MM.1S (cell line): ENCODE measurements at regions not wholly inside any gene's neighbourhood (a gene's known extent, or its start where the extent isn't known, plus 50 kb on each side); places are given as distances from the start of the nearest gene placed in this dataset.

ENCODE experiments used
- DNase-seq: peaks from one replicate; pipeline ENCODE4 v3.0.0-alpha.2; 2015
- H2AFZ ChIP-seq: fragments of 300-600 bp; sonication (generic); 2 replicates; pipeline ENCODE4 v1.6.0; 2016; ENCODE audit warnings: antibody characterized with exemption, low read length
- H3F3A ChIP-seq: fragments of 300-600 bp; sonication (generic); 2 replicates; pipeline ENCODE4 v1.6.1; 2016; ENCODE audit warnings: mild to moderate bottlenecking, antibody characterized with exemption, low read length, moderate library complexity, mixed read lengths; ENCODE audit not compliant: insufficient read depth
- H3K27ac ChIP-seq: fragments of 300-600 bp; sonication (generic); 2 replicates; pipeline ENCODE4 v1.5.1; 2016; ENCODE audit warnings: mild to moderate bottlenecking, low read length
- H3K27me3 ChIP-seq: fragments of 300-600 bp; sonication (generic); replicated peaks from 2 replicates; pipeline ENCODE4 v1.6.0; 2016; ENCODE audit warnings: low read length; ENCODE audit not compliant: insufficient read depth
- H3K36me3 ChIP-seq: fragments of 300-600 bp; sonication (generic); replicated peaks from 2 replicates; pipeline ENCODE4 v1.6.1; 2016; ENCODE audit warnings: mild to moderate bottlenecking, low read length, mixed read lengths; ENCODE audit not compliant: insufficient read depth
- H3K4me1 ChIP-seq: fragments of 300-600 bp; sonication (generic); 2 replicates; pipeline ENCODE4 v1.6.1; 2016; ENCODE audit warnings: low read length, mixed read lengths
- H3K4me2 ChIP-seq: fragments of 300-600 bp; sonication (generic); 2 replicates; pipeline ENCODE4 v1.6.0; 2016; ENCODE audit warnings: low read depth, low read length
- H3K4me3 ChIP-seq: fragments of 300-600 bp; sonication (generic); 2 replicates; pipeline ENCODE4 v1.5.1; 2016; ENCODE audit warnings: low read length, mixed read lengths
- H3K79me2 ChIP-seq: fragments of 300-600 bp; sonication (generic); 2 replicates; pipeline ENCODE4 v1.6.1; 2016; ENCODE audit warnings: mixed run types, low read length, mixed read lengths
- H3K9ac ChIP-seq: fragments of 300-600 bp; sonication (generic); 2 replicates; pipeline ENCODE4 v1.6.1; 2016; ENCODE audit warnings: low read length, mixed read lengths
- H3K9me2 ChIP-seq: fragments of 300-600 bp; sonication (generic); replicated peaks from 2 replicates; pipeline ENCODE4 v1.6.1; 2016; ENCODE audit warnings: mild to moderate bottlenecking, low read length, mixed read lengths; ENCODE audit not compliant: insufficient read depth
- H3K9me3 ChIP-seq: fragments of 300-600 bp; sonication (generic); replicated peaks from 2 replicates; pipeline ENCODE4 v1.6.1; 2016; ENCODE audit warnings: mild to moderate bottlenecking, low read length, mixed read lengths; ENCODE audit not compliant: insufficient read depth
- H4K20me1 ChIP-seq: fragments of 300-600 bp; sonication (generic); 2 replicates; pipeline ENCODE4 v1.6.1; 2016; ENCODE audit warnings: mild to moderate bottlenecking, low read length, moderate library complexity, mixed read lengths; ENCODE audit not compliant: insufficient read depth
- EZH2 ChIP-seq: fragments of 300-600 bp; sonication (generic); optimal IDR thresholded peaks from 2 replicates; pipeline ENCODE3; 2017; ENCODE audit warnings: low read depth, mild to moderate bottlenecking, antibody characterized with exemption, low read length, mixed read lengths
- EZH2phosphoT487 ChIP-seq: fragments of 300-600 bp; sonication (generic); IDR thresholded peaks from 2 replicates; pipeline ENCODE4 v1.6.1; 2018; ENCODE audit warnings: antibody characterized with exemption, low read length
- TF ChIP-seq, protein P1 (sequence below): fragments of 300-600 bp; sonication (generic); IDR thresholded peaks from 2 replicates; pipeline ENCODE4 v1.5.1; 2016; ENCODE audit warnings: antibody characterized with exemption, low read length, mixed read lengths

DNA sequence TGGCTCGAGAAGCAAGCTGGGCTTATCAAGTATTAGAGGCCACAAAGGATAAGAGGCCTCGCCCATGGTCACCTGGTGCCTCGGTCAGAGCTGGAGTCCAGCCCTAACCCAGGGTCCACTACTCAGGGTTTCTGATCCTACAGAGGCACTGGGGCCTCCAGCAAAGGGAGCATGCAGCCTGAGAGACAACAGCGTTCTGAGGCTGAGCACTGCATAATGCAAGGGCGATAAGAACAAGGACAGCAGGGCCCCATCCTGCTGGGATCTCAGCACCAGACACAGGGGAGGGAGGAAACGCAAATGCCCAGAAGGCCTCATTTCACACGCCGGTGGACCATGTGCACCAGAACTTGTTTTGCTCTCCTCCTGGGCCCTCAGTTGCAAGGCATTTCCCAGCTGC lies 63.0 kb downstream of the C5orf15 start:
- Histone ChIP-seq H3K4me2 (no peak overlapping the region), H4K20me1 (no peaks in the 10 kb centered on the region), H3K9me3 (no peaks in the 10 kb centered on the region), H3K79me2 (no peaks in the 10 kb centered on the region), H3F3A (no peaks in the 10 kb centered on the region), H3K27me3 (no peaks in the 10 kb centered on the region), H3K27ac (no peak overlapping the region), H2AFZ (no peak overlapping the region), H3K9me2 (no peaks in the 10 kb centered on the region), H3K36me3 (no peaks in the 10 kb centered on the region), H3K9ac (no peak overlapping the region), H3K4me3 (no peak overlapping the region), H3K4me1 (no peaks in the 10 kb centered on the region)
- TF ChIP-seq, protein P1, sequence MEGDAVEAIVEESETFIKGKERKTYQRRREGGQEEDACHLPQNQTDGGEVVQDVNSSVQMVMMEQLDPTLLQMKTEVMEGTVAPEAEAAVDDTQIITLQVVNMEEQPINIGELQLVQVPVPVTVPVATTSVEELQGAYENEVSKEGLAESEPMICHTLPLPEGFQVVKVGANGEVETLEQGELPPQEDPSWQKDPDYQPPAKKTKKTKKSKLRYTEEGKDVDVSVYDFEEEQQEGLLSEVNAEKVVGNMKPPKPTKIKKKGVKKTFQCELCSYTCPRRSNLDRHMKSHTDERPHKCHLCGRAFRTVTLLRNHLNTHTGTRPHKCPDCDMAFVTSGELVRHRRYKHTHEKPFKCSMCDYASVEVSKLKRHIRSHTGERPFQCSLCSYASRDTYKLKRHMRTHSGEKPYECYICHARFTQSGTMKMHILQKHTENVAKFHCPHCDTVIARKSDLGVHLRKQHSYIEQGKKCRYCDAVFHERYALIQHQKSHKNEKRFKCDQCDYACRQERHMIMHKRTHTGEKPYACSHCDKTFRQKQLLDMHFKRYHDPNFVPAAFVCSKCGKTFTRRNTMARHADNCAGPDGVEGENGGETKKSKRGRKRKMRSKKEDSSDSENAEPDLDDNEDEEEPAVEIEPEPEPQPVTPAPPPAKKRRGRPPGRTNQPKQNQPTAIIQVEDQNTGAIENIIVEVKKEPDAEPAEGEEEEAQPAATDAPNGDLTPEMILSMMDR: no peak
- no peak for TF ChIP-seq EZH2
- no peak for TF ChIP-seq EZH2phosphoT487
- DNase-seq: no peak

DNA sequence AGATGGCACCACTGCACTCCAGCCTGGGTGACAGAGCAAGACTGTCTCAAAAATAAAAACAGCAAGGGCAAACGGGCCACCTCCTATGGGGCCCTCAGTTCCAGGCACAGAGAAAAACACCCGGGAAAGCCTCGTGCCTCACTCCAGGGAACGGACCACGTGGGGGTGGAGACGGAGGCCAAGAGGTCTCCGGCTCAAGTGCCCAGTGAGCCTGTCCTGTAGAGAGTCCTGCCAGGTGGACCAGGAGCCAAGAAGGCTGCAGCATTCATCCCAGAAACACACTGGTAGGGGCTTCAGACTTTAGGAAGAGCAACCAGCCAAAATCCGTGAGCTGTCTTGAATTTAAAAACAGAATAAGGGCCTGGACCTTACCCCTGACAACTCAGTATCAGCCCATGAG lies 63.8 kb downstream of the C5orf15 start:
- H3K9me3 ChIP-seq: no peaks in the 10 kb centered on the region
- no peaks in the 10 kb centered on the region for H3K79me2 ChIP-seq
- no peak overlapping the region for H2AFZ ChIP-seq
- H3K9me2 ChIP-seq: no peaks in the 10 kb centered on the region
- H3K4me1 ChIP-seq: no peaks in the 10 kb centered on the region
- no peaks in the 10 kb centered on the region for H3K27me3 ChIP-seq
- no peak overlapping the region for H3K4me2 ChIP-seq
- H3K36me3 ChIP-seq: no peaks in the 10 kb centered on the region
- H3K9ac ChIP-seq: no peak overlapping the region
- DNase-seq: no peak
- TF ChIP-seq, protein P1: no peak
- H3K27ac ChIP-seq: no peak overlapping the region
- no peaks in the 10 kb centered on the region for H4K20me1 ChIP-seq
- H3K4me3 ChIP-seq: no peak overlapping the region
- H3F3A ChIP-seq: no peaks in the 10 kb centered on the region

DNA sequence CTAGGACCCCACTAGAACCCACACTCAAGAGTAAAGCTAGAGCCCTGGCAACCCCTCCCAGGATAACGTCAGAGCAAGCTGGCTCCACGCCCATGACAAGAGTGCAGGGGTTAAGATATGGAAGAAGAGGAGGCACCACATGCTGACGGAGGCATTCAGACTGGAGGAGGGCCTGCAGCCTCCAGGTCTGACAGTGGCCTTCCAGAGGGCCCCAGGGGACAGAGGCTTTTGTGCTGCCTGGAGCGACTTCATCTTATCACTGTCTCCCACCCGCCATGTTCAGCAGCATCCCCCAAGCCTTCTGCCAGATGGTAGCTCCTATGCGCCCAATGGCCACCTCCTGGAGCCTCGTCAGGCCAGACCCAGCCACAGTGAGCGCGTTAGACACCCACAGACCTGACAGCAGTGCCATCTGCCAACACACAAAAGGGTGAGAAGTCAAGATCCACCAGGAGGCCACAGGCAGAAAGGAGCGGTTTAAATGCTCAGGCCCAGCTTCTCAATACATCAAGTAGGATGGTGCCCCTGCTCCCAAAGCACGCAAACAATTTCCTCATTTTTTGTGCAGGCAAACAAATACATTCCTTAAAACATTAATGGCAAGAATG lies 65.8 kb downstream of the C5orf15 start:
- no peak for DNase-seq
- Histone ChIP-seq H3K4me3 (no peak overlapping the region), H3K27me3 (no peaks in the 10 kb centered on the region), H3K79me2 (no peaks in the 10 kb centered on the region), H3K9ac (no peak overlapping the region), H3K27ac (no peak overlapping the region), H3K4me2 (no peak overlapping the region), H3K9me2 (no peaks in the 10 kb centered on the region), H3K36me3 (no peaks in the 10 kb centered on the region), H3K9me3 (no peaks in the 10 kb centered on the region), H3K4me1 (peaks cover 6% of the 10 kb centered on the region), H2AFZ (no peak overlapping the region), H4K20me1 (no peaks in the 10 kb centered on the region), H3F3A (no peaks in the 10 kb centered on the region)
- TF ChIP-seq, protein P1: no peak
- TF ChIP-seq EZH2phosphoT487 (no peak), EZH2 (no peak)
